GM19468 (cell line): ENCODE measurements at regions not wholly inside any gene's neighbourhood (a gene's known extent, or its start where the extent isn't known, plus 50 kb on each side); places are given as distances from the start of the nearest gene placed in this dataset.
"Not testable (repeated sequence)": the region's sequence is repeated elsewhere in the genome, so short reads cannot be mapped to it uniquely, and the experiment has no call there.

Experiments used
- ATAC-seq: cut with Tn5 transposase; IDR thresholded peaks from one replicate; pipeline ENCODE4 v1.9.1; 2021; ENCODE audit warnings: mild to moderate bottlenecking, moderate library complexity, moderate number of reproducible peaks; ENCODE audit not compliant: unreplicated experiment; ENCODE audit errors: extremely low read depth

- ATAC-seq: no peak
Observed at GRCh38 chr5:120808606-120809005, 344.5 kb downstream of the PRR16 start.

- ATAC-seq: no peak
Observed at GRCh38 chr5:120813551-120813950, 349.5 kb downstream of the PRR16 start.

- no peak for ATAC-seq
Observed at GRCh38 chr5:120817044-120817985, 353.2 kb downstream of the PRR16 start.

GRCh38 chr5:120818128-120818527 is 354.0 kb downstream of the PRR16 start:
- no peak for ATAC-seq

GRCh38 chr5:120823328-120823727 is 359.2 kb downstream of the PRR16 start:
- ATAC-seq: no peak

- ATAC-seq: not testable (repeated sequence)
Observed at GRCh38 chr5:120831646-120832045, 367.5 kb downstream of the PRR16 start.

- no peak for ATAC-seq
Observed at GRCh38 chr5:120841830-120842229, 377.7 kb downstream of the PRR16 start.

GRCh38 chr5:120843390-120843980 is 379.4 kb downstream of the PRR16 start:
- no peak for ATAC-seq

- ATAC-seq: no peak
Observed at GRCh38 chr5:120848883-120849282, 384.8 kb downstream of the PRR16 start.

GRCh38 chr5:120852222-120852860 is 388.2 kb downstream of the PRR16 start:
- no peak for ATAC-seq

GRCh38 chr5:120866997-120867396 is 402.9 kb downstream of the PRR16 start:
- ATAC-seq: no peak

- no peak for ATAC-seq
Observed at GRCh38 chr5:120869831-120870230, 405.7 kb downstream of the PRR16 start.

GRCh38 chr5:120872297-120872696 is 408.2 kb downstream of the PRR16 start:
- no peak for ATAC-seq

GRCh38 chr5:120873083-120873482 is 409.0 kb downstream of the PRR16 start:
- no peak for ATAC-seq

- no peak for ATAC-seq
Observed at GRCh38 chr5:120874081-120874862, 410.2 kb downstream of the PRR16 start.

- ATAC-seq: no peak
Observed at GRCh38 chr5:120882038-120882775, 418.1 kb downstream of the PRR16 start.

- ATAC-seq: no peak
Observed at GRCh38 chr5:120886351-120886860, 422.3 kb downstream of the PRR16 start.

GRCh38 chr5:120895660-120896059 is 431.6 kb downstream of the PRR16 start:
- no peak for ATAC-seq

GRCh38 chr5:120901199-120901598 is 437.1 kb downstream of the PRR16 start:
- no peak for ATAC-seq
